BE2C (cell line): ENCODE measurements at regions not wholly inside any gene's neighbourhood (a gene's known extent, or its start where the extent isn't known, plus 50 kb on each side); places are given as distances from the start of the nearest gene placed in this dataset.

ENCODE experiments used
- DNase-seq: peaks from one replicate; pipeline ENCODE4 v3.0.0-alpha.2; 2020
- H3K27me3 ChIP-seq: fragments of 250-450 bp; sonication (Bioruptor Pico); 2 replicates; pipeline ENCODE4 v1.5.1; 2020; ENCODE audit warnings: mild to moderate bottlenecking
- H3K36me3 ChIP-seq: fragments of 250-450 bp; sonication (Bioruptor Pico); 2 replicates; pipeline ENCODE4 v1.5.1; 2020; ENCODE audit warnings: mild to moderate bottlenecking
- H3K4me1 ChIP-seq: fragments of 250-450 bp; sonication (Bioruptor Pico); 2 replicates; pipeline ENCODE4 v1.5.1; 2020
- H3K4me3 ChIP-seq: 2 replicates; pipeline ENCODE4 v1.5.1; 2011; ENCODE audit warnings: low read depth, low read length
- H3K9me3 ChIP-seq: fragments of 250-450 bp; sonication (Bioruptor Pico); 2 replicates; pipeline ENCODE4 v1.5.1; 2020
- CTCF ChIP-seq: IDR thresholded peaks from 2 replicates; pipeline ENCODE4 v1.5.1; 2012; ENCODE audit warnings: mild to moderate bottlenecking, low read depth, low read length

GRCh38 chr9:106682420-106682819 lies 180.5 kb upstream of the ZNF462 start:
- TF ChIP-seq CTCF: no peak
- Histone ChIP-seq H3K36me3 (no peaks in the 10 kb centered on the region), H3K9me3 (no peaks in the 10 kb centered on the region), H3K27me3 (no peaks in the 10 kb centered on the region), H3K4me1 (no peaks in the 10 kb centered on the region), H3K4me3 (no peak overlapping the region)
- no peak for DNase-seq

- Histone ChIP-seq H3K9me3 (no peaks in the 10 kb centered on the region), H3K36me3 (no peaks in the 10 kb centered on the region), H3K4me1 (no peaks in the 10 kb centered on the region), H3K4me3 (no peak overlapping the region), H3K27me3 (no peaks in the 10 kb centered on the region)
- no peak for DNase-seq
- TF ChIP-seq CTCF: no peak
Observed at GRCh38 chr9:106683454-106683853, 179.5 kb upstream of the ZNF462 start.

GRCh38 chr9:106684940-106685695 lies 177.8 kb upstream of the ZNF462 start:
- DNase-seq: no peak
- no peak for TF ChIP-seq CTCF
- no peaks in the 10 kb centered on the region for H3K27me3 ChIP-seq
- no peaks in the 10 kb centered on the region for H3K9me3 ChIP-seq
- no peak overlapping the region for H3K4me3 ChIP-seq
- H3K36me3 ChIP-seq: no peaks in the 10 kb centered on the region
- H3K4me1 ChIP-seq: no peaks in the 10 kb centered on the region

GRCh38 chr9:106689089-106689488 lies 173.9 kb upstream of the ZNF462 start:
- H3K4me1 ChIP-seq: no peaks in the 10 kb centered on the region
- no peak for DNase-seq
- H3K9me3 ChIP-seq: no peaks in the 10 kb centered on the region
- H3K36me3 ChIP-seq: no peaks in the 10 kb centered on the region
- no peak for TF ChIP-seq CTCF
- H3K4me3 ChIP-seq: no peak overlapping the region
- H3K27me3 ChIP-seq: no peaks in the 10 kb centered on the region

- H3K36me3 ChIP-seq: no peaks in the 10 kb centered on the region
- H3K9me3 ChIP-seq: no peaks in the 10 kb centered on the region
- TF ChIP-seq CTCF: no peak
- DNase-seq: no peak
- no peaks in the 10 kb centered on the region for H3K27me3 ChIP-seq
- peaks cover 8% of the 10 kb centered on the region for H3K4me1 ChIP-seq
- H3K4me3 ChIP-seq: no peak overlapping the region
Observed at GRCh38 chr9:106691627-106692026, 171.3 kb upstream of the ZNF462 start.

- Histone ChIP-seq H3K4me1 (peaks cover 9% of the 10 kb centered on the region), H3K9me3 (no peaks in the 10 kb centered on the region), H3K36me3 (no peaks in the 10 kb centered on the region), H3K4me3 (no peak overlapping the region), H3K27me3 (no peaks in the 10 kb centered on the region)
- no peak for TF ChIP-seq CTCF
- DNase-seq: no peak
Observed at GRCh38 chr9:106693558-106693957, 169.4 kb upstream of the ZNF462 start.
